ENCODE measurements at regions not wholly inside any gene's neighbourhood (a gene's known extent, or its start where the extent isn't known, plus 50 kb on each side); places are given as distances from the start of the nearest gene placed in this dataset.

DNA sequence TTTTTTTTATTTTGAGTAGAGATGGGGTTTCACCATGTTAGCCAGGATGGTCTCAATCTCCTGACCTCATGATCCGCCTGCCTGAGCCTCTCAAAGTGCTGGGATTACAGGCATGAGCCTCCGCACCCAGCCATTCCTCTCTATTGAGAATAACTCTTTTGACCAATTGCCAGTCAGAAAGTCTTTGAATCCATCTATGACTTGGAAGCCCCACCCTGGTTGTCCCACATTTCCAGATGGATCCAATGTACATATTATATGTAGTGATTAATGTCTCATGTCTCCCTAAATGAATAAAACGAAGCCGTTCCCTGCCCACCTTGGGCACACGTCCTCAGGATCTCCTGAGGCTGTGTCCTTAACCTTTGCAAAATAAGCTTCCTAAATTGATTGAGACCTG is 228.3 kb upstream of the NLRP1 start:
- no peak overlapping the region for H3K4me3 ChIP-seq (ENCODE audit: insufficient read depth, low read depth, low read length, poor library complexity, severe bottlenecking)
- H3K4me1 ChIP-seq (ENCODE audit: control insufficient read depth, insufficient read depth, low read length, poor library complexity, severe bottlenecking), result no peaks in the 10 kb centered on the region
- H3K27me3 ChIP-seq (replicated peaks; ENCODE audit: control insufficient read depth, insufficient read depth, low read length, poor library complexity, severe bottlenecking), result no peaks in the 10 kb centered on the region
- H3K9me3 ChIP-seq (ENCODE audit: control insufficient read depth, low read length), result peaks cover 8% of the 10 kb centered on the region
- H3K27ac ChIP-seq (ENCODE audit: insufficient read depth, low read length, poor library complexity, severe bottlenecking), result no peak overlapping the region
- no peak for DNase-seq
- no peaks in the 10 kb centered on the region for H3K36me3 ChIP-seq (ENCODE audit: control insufficient read depth, insufficient read depth, low read length)

DNA sequence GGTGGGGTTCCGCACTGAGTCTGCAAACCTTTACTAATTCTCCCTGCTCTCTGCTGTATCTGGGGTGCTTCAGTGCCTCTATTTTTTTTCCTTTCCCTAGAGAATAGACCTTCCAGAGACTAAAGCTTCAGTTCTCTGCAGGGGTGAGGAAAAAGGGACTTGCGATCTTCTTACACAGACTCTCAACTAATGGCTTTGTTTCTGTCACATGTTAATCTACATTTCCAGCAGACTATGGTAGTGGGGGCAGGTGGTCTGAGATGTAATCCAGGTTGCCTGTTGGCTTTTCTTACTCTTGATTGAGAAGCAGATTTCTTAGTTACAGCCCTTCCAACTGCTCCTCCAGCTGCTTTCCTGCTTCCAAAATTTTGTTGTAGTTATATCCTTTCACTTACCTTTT is 229.0 kb upstream of the NLRP1 start:
- H3K36me3 ChIP-seq (ENCODE audit: control insufficient read depth, insufficient read depth, low read length), result no peaks in the 10 kb centered on the region
- no peak overlapping the region for H3K4me3 ChIP-seq (ENCODE audit: insufficient read depth, low read depth, low read length, poor library complexity, severe bottlenecking)
- no peak overlapping the region for H3K27ac ChIP-seq (ENCODE audit: insufficient read depth, low read length, poor library complexity, severe bottlenecking)
- DNase-seq, result no peak
- peaks cover 8% of the 10 kb centered on the region for H3K9me3 ChIP-seq (ENCODE audit: control insufficient read depth, low read length)
- H3K4me1 ChIP-seq (ENCODE audit: control insufficient read depth, insufficient read depth, low read length, poor library complexity, severe bottlenecking), result no peaks in the 10 kb centered on the region
- H3K27me3 ChIP-seq (replicated peaks; ENCODE audit: control insufficient read depth, insufficient read depth, low read length, poor library complexity, severe bottlenecking), result no peaks in the 10 kb centered on the region

DNA sequence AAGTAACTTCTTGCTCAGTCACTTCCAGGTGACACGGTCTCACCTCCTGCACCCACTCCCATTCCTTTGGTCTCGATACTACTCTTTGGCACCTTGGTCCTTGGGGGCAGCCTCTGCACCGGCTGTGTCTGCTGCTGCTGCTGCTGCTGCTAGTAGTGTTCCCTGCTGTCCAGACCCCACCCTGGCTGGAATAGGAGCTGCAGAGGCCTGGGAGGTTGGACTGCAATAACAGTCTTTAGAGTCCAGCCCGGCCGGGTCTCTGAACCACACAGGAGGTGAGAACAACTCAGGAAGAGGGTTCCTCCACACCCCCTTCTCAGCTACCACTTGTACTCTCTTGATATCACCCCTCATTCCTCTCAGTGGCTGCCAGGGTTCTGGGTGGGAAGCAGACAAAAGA is 231.1 kb upstream of the NLRP1 start:
- no peaks in the 10 kb centered on the region for H3K4me1 ChIP-seq (ENCODE audit: control insufficient read depth, insufficient read depth, low read length, poor library complexity, severe bottlenecking)
- no peak overlapping the region for H3K4me3 ChIP-seq (ENCODE audit: insufficient read depth, low read depth, low read length, poor library complexity, severe bottlenecking)
- DNase-seq, result no peak
- H3K27me3 ChIP-seq (replicated peaks; ENCODE audit: control insufficient read depth, insufficient read depth, low read length, poor library complexity, severe bottlenecking), result no peaks in the 10 kb centered on the region
- H3K27ac ChIP-seq (ENCODE audit: insufficient read depth, low read length, poor library complexity, severe bottlenecking), result no peak overlapping the region
- no peaks in the 10 kb centered on the region for H3K9me3 ChIP-seq (ENCODE audit: control insufficient read depth, low read length)
- no peaks in the 10 kb centered on the region for H3K36me3 ChIP-seq (ENCODE audit: control insufficient read depth, insufficient read depth, low read length)

DNA sequence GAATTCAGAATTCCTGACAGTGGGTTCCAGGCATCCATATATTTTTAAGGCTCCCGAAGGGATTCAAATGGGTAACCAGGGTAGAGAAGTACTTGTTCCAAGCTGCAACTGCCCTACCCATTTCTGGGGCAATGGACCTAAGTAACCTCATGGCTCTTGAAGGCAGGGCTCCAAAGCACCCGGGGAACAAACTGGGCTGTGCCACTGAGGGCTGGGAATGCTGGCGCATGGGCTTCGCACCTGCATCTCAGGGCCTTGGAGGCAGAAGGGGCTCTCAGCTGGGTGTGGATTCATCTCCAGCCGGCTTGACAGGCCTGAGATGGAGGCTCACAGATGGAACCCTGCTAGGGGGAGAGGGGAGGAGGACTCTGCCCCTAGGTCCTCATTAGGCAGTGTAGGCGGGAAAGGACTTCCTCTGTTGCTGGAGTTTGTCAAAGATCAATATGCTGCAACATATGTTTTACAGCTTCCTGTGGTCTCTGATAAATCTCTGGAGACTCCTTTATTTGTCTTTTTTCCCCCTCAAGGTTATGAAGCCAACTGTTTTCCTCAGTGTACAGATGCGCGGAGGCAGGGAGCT is 232.3 kb upstream of the NLRP1 start:
- H3K4me3 ChIP-seq (ENCODE audit: insufficient read depth, low read depth, low read length, poor library complexity, severe bottlenecking), result no peak overlapping the region
- H3K27ac ChIP-seq (ENCODE audit: insufficient read depth, low read length, poor library complexity, severe bottlenecking), result no peak overlapping the region
- H3K4me1 ChIP-seq (ENCODE audit: control insufficient read depth, insufficient read depth, low read length, poor library complexity, severe bottlenecking), result no peaks in the 10 kb centered on the region
- H3K36me3 ChIP-seq (ENCODE audit: control insufficient read depth, insufficient read depth, low read length), result no peaks in the 10 kb centered on the region
- DNase-seq, result no peak
- H3K27me3 ChIP-seq (replicated peaks; ENCODE audit: control insufficient read depth, insufficient read depth, low read length, poor library complexity, severe bottlenecking), result no peaks in the 10 kb centered on the region
- no peaks in the 10 kb centered on the region for H3K9me3 ChIP-seq (ENCODE audit: control insufficient read depth, low read length)

DNA sequence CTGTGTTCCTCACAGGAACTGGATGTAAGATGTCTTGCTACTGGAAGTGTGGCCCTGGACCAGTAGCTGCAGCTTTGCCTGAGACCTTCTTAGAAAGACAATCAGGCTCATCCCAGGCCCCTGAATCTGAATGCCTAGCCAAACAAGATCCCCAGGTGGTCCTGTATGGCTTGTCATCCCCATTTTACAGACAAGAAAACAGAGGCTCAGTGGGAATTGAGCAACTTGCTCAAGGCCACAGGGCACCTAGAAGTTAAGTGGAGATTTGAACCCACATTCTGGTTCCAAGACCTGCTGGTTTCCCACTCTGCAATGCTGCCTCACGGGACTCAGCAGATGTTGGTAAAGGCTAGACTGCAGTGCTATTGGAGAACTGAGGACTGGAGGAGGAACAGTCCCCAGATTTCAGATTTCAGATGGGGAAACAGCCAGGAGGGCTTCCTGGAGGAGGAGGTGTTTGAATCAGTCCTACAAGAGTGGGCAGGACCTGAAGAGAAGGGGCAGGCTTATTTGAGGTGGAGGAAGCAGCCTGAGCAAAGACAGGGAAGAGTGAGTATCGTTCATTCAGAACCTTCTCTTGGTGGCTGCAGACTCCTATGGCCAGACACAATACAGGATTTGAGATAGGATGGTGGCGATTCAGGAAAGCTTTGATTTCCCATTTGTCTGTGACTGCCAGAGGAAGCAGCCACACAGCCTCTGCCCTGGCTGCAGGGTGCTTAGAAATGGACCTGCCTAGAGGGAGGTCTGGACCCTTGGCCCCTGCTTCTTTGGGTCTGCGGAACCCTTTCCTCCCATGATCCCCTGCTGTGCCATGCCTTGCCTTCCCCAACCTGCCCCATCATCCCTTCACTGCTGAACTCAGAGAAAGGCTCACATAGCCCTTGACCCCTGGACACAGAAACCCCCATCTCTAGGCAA is 233.4 kb upstream of the NLRP1 start:
- Histone ChIP-seq H3K36me3 (ENCODE audit: control insufficient read depth, insufficient read depth, low read length) (no peaks in the 10 kb centered on the region), H3K9me3 (ENCODE audit: control insufficient read depth, low read length) (no peaks in the 10 kb centered on the region), H3K4me1 (ENCODE audit: control insufficient read depth, insufficient read depth, low read length, poor library complexity, severe bottlenecking) (no peaks in the 10 kb centered on the region), H3K4me3 (ENCODE audit: insufficient read depth, low read depth, low read length, poor library complexity, severe bottlenecking) (no peak overlapping the region), H3K27me3 (replicated peaks; ENCODE audit: control insufficient read depth, insufficient read depth, low read length, poor library complexity, severe bottlenecking) (no peaks in the 10 kb centered on the region), H3K27ac (ENCODE audit: insufficient read depth, low read length, poor library complexity, severe bottlenecking) (no peak overlapping the region)
- no peak for DNase-seq

DNA sequence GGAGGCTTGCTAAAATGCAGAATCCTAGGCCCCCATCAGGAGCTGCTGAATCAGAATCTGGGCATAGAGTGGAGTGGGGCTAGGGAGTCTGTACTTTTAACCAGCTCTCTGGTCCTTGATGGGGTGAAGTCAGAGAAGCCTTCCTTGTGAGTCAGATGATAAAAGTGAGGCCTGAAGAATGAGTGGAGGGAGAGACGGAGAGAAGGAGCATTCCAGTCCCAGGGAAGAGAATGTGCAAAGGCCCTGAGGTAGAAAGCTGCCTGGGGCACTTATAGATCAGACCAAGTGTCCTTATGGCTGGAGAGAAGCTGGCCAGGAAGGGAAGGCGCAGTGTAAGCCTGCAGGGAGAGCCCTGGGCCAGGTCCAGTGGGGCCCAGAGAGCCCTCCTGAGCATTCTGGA is 235.1 kb upstream of the NLRP1 start:
- H3K4me1 ChIP-seq (ENCODE audit: control insufficient read depth, insufficient read depth, low read length, poor library complexity, severe bottlenecking), result no peaks in the 10 kb centered on the region
- H3K36me3 ChIP-seq (ENCODE audit: control insufficient read depth, insufficient read depth, low read length), result no peaks in the 10 kb centered on the region
- no peaks in the 10 kb centered on the region for H3K9me3 ChIP-seq (ENCODE audit: control insufficient read depth, low read length)
- no peak overlapping the region for H3K27ac ChIP-seq (ENCODE audit: insufficient read depth, low read length, poor library complexity, severe bottlenecking)
- H3K4me3 ChIP-seq (ENCODE audit: insufficient read depth, low read depth, low read length, poor library complexity, severe bottlenecking), result no peak overlapping the region
- DNase-seq, result no peak
- H3K27me3 ChIP-seq (replicated peaks; ENCODE audit: control insufficient read depth, insufficient read depth, low read length, poor library complexity, severe bottlenecking), result no peaks in the 10 kb centered on the region

DNA sequence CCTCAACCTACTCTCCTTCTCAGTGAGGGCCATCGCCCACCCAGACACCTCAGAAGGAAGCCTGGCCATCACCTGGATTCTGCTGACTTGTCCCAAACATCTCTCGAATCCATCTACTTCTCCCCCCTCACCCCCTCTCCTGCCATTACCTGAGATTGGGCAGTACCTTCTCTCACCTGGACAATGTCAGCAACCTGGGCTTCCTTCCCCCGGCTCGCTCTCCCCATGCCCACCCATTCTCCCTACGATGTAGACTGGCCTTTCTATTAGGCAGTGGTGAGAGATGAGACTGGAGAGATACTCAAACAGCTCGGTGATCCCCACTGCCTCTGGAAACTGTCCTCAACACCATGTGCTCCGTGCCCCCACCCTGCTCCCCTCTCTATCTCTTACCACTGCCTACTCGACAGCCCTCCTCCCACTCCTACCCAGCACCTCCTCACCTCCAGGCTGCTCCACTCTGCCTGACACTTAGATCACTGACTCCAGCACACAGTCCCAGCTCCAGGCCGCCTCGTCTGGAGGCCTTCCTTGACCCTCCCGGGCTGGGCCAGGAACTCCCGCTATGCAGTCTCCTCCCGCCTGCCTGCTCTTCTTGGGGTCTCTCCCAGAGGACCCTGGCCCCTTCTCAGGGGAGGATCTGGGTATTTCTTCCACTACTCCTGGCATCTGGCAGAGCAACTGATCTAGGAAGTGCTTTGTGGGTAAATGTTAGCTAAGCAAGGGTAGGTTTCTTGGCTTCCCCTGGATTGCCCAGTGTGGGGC is 235.8 kb upstream of the NLRP1 start:
- Histone ChIP-seq H3K9me3 (ENCODE audit: control insufficient read depth, low read length) (no peaks in the 10 kb centered on the region), H3K36me3 (ENCODE audit: control insufficient read depth, insufficient read depth, low read length) (no peaks in the 10 kb centered on the region), H3K4me3 (ENCODE audit: insufficient read depth, low read depth, low read length, poor library complexity, severe bottlenecking) (no peak overlapping the region), H3K27me3 (replicated peaks; ENCODE audit: control insufficient read depth, insufficient read depth, low read length, poor library complexity, severe bottlenecking) (no peaks in the 10 kb centered on the region), H3K4me1 (ENCODE audit: control insufficient read depth, insufficient read depth, low read length, poor library complexity, severe bottlenecking) (no peaks in the 10 kb centered on the region), H3K27ac (ENCODE audit: insufficient read depth, low read length, poor library complexity, severe bottlenecking) (no peak overlapping the region)
- DNase-seq, result no peak

DNA sequence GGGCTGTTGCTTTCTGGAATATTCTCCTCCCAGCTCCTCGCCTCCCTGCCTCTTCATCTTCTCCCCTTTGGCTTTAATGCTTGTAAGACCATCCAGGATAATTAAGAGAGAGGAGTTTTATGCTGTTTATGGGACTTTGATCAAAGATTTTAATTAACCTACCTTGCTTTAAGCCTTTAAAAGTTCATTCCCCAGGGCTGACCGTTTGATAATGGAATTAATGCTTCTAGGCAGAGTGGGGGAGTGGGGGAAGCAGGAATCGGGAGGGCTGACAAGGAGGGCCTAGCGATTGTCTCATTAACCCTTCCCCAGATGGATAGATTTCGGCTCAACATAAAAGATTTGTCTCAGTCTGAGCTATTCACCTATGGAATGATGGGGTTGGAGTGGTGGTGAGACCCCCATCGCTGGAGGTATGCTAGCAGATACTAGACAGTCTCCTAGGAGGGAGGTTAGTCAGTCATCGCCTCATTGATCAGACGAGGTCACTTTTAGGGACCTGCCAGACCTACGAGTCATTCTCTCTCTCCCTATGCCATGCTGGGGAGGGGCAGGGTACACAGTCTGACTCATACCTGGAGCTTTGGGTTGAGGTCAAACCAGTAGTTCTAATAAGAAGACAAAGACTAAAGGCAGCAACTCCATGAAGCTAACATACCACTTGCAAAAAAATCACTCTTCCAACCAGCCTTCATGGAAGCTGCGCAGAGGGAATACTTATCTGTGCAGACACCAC is 236.6 kb upstream of the NLRP1 start:
- no peak for DNase-seq
- Histone ChIP-seq H3K4me1 (ENCODE audit: control insufficient read depth, insufficient read depth, low read length, poor library complexity, severe bottlenecking) (no peaks in the 10 kb centered on the region), H3K27ac (ENCODE audit: insufficient read depth, low read length, poor library complexity, severe bottlenecking) (no peak overlapping the region), H3K27me3 (replicated peaks; ENCODE audit: control insufficient read depth, insufficient read depth, low read length, poor library complexity, severe bottlenecking) (no peaks in the 10 kb centered on the region), H3K4me3 (ENCODE audit: insufficient read depth, low read depth, low read length, poor library complexity, severe bottlenecking) (no peak overlapping the region), H3K9me3 (ENCODE audit: control insufficient read depth, low read length) (no peaks in the 10 kb centered on the region), H3K36me3 (ENCODE audit: control insufficient read depth, insufficient read depth, low read length) (no peaks in the 10 kb centered on the region)

DNA sequence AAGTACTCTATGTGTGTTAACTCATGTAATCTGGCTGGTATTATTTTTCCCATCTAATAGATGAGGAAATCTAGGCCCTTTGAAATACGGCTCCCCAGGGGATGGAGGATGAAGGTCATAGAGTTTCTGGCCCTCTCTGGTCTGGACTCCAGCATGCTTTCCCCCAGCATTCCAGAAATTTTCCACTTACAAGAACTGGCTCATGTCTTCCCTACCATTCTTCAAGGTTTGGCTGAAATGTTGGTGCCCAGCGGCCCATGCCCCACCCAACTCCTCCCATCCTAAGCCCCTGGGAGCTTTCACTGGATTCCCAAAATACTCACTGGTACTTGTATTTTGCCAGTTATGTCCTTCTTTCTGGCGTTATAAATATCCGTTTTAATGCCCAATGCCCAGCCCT is 237.5 kb upstream of the NLRP1 start:
- Histone ChIP-seq H3K27ac (ENCODE audit: insufficient read depth, low read length, poor library complexity, severe bottlenecking) (no peak overlapping the region), H3K36me3 (ENCODE audit: control insufficient read depth, insufficient read depth, low read length) (no peaks in the 10 kb centered on the region), H3K4me3 (ENCODE audit: insufficient read depth, low read depth, low read length, poor library complexity, severe bottlenecking) (no peak overlapping the region), H3K9me3 (ENCODE audit: control insufficient read depth, low read length) (no peaks in the 10 kb centered on the region), H3K4me1 (ENCODE audit: control insufficient read depth, insufficient read depth, low read length, poor library complexity, severe bottlenecking) (no peaks in the 10 kb centered on the region), H3K27me3 (replicated peaks; ENCODE audit: control insufficient read depth, insufficient read depth, low read length, poor library complexity, severe bottlenecking) (no peaks in the 10 kb centered on the region)
- no peak for DNase-seq
